SK-N-SH (cell line): ENCODE measurements at regions not wholly inside any gene's neighbourhood (a gene's known extent, or its start where the extent isn't known, plus 50 kb on each side); places are given as distances from the start of the nearest gene placed in this dataset.

Source experiments
- CTCF ChIA-PET: fragments of 300-600, 350-600 bp; formaldehyde crosslinking; extraction: SDS; loops from one replicate; lab custom pipeline; 2021; lab: Yijun Ruan, JAX
- POLR2A ChIA-PET: fragments of 350-600 bp; sonication (Branson Sonifier 250); formaldehyde crosslinking; extraction: SDS; loops from one replicate; lab custom pipeline; 2020; ENCODE audit warnings: antibody characterized with exemption, inconsistent platforms; lab: Yijun Ruan, JAX
- DNase-seq: peaks from one replicate; pipeline ENCODE4 v3.0.0; 2012
- H2AFZ ChIP-seq: fragments of 200-600 bp; sonication (generic); 2 replicates; pipeline ENCODE4 v1.8.1; 2016; ENCODE audit warnings: antibody characterized with exemption, mild to moderate bottlenecking, low read depth
- H3F3A ChIP-seq: fragments of 200-600 bp; sonication (generic); replicated peaks from 2 replicates; pipeline ENCODE3; 2016; ENCODE audit warnings: antibody characterized with exemption, mild to moderate bottlenecking; ENCODE audit not compliant: insufficient read depth
- H3K27ac ChIP-seq, 2 experiments: fragments of 200-500 bp in 1 of 2; fragments of 200-600 bp in 1 of 2; sonication (Bioruptor generic) in 1 of 2; sonication (generic), shearing (Covaris generic) in 1 of 2; 2 replicates each; pipeline versions ENCODE4 v1.5.1 to v1.6.1; 2014 to 2016; ENCODE audit warnings: low read depth in 2 of 2, inconsistent platforms in 1 of 2, low read length in 1 of 2, mild to moderate bottlenecking in 1 of 2, mixed read lengths in 1 of 2
- H3K27me3 ChIP-seq: fragments of 200-600 bp; sonication (generic), shearing (Covaris generic); 2 replicates; pipeline ENCODE4 v1.6.1; 2016; ENCODE audit warnings: mixed run types; ENCODE audit not compliant: insufficient read depth
- H3K36me3 ChIP-seq, 2 experiments: fragments of 200-500 bp in 1 of 2; fragments of 200-600 bp in 1 of 2; sonication (Bioruptor generic) in 1 of 2; sonication (generic) in 1 of 2; replicated peaks in 1 of 2; 2 replicates each; pipeline versions ENCODE3 to v1.5.1; 2014 to 2016; ENCODE audit warnings: low read length in 1 of 2, mild to moderate bottlenecking in 1 of 2; ENCODE audit not compliant: insufficient read depth in 2 of 2, control insufficient read depth in 1 of 2
- H3K4me1 ChIP-seq, 2 experiments: fragments of 200-500 bp in 1 of 2; fragments of 200-600 bp in 1 of 2; sonication (Bioruptor generic) in 1 of 2; sonication (generic), shearing (Covaris generic) in 1 of 2; 2 replicates each; pipeline versions ENCODE4 v1.5.1 to v1.6.1; 2014 to 2016; ENCODE audit warnings: low read depth in 1 of 2, low read length in 1 of 2, mixed run types in 1 of 2; ENCODE audit not compliant: insufficient read depth in 2 of 2, control insufficient read depth in 1 of 2
- H3K4me2 ChIP-seq: fragments of 200-600 bp; sonication (generic), shearing (Covaris generic); 2 replicates; pipeline ENCODE4 v1.6.1; 2017; ENCODE audit warnings: mixed run types
- H3K4me3 ChIP-seq, 2 experiments: fragments of 200-500 bp in 1 of 2; fragments of 200-600 bp in 1 of 2; sonication (Bioruptor generic) in 1 of 2; sonication (generic), shearing (Covaris generic) in 1 of 2; 2 replicates each; pipeline versions ENCODE4 v1.5.1 to v1.8.1; 2014 to 2016; ENCODE audit warnings: low read depth in 2 of 2, inconsistent platforms in 1 of 2, low read length in 1 of 2, mild to moderate bottlenecking in 1 of 2, mixed read lengths in 1 of 2, moderate library complexity in 1 of 2
- H3K79me2 ChIP-seq: fragments of 200-600 bp; sonication (generic); 2 replicates; pipeline ENCODE4 v1.8.1; 2017; ENCODE audit warnings: mild to moderate bottlenecking; ENCODE audit not compliant: insufficient read depth
- H3K9ac ChIP-seq: fragments of 200-600 bp; sonication (generic); 2 replicates; pipeline ENCODE4 v1.6.1; 2017; ENCODE audit warnings: mixed run types
- H3K9me2 ChIP-seq: fragments of 200-600 bp; sonication (generic); 2 replicates; pipeline ENCODE4 v1.6.1; 2017; ENCODE audit warnings: mixed run types
- H3K9me3 ChIP-seq: fragments of 200-600 bp; sonication (generic); 2 replicates; pipeline ENCODE4 v1.6.1; 2017; ENCODE audit warnings: mixed run types, mild to moderate bottlenecking, moderate library complexity
- H4K20me1 ChIP-seq: fragments of 200-600 bp; sonication (generic); 2 replicates; pipeline ENCODE4 v1.6.1; 2017; ENCODE audit warnings: mild to moderate bottlenecking, mixed run types; ENCODE audit not compliant: insufficient read depth
- CTCF ChIP-seq: fragments of 200-600 bp; sonication (generic); IDR thresholded peaks from 2 replicates; pipeline ENCODE4 v1.6.1; 2017; ENCODE audit warnings: antibody characterized with exemption, mild to moderate bottlenecking, moderate library complexity
- EP300 ChIP-seq, 2 experiments: IDR thresholded peaks; 2 replicates each; pipeline versions ENCODE4 v1.4.0 to v1.6.1; 2012; ENCODE audit warnings: borderline replicate concordance in 1 of 2, low read depth in 1 of 2, low read length in 1 of 2
- FOSL2 ChIP-seq: IDR thresholded peaks from 2 replicates; pipeline ENCODE4 v1.4.0; 2012; ENCODE audit warnings: low read depth, mild to moderate bottlenecking, moderate library complexity, borderline replicate concordance
- FOXM1 ChIP-seq: IDR thresholded peaks from 2 replicates; pipeline ENCODE4 v1.4.0; 2012; ENCODE audit warnings: low read depth, mild to moderate bottlenecking
- GATA2 ChIP-seq: sonication (generic); formaldehyde crosslinking; IDR thresholded peaks from 2 replicates; pipeline ENCODE4 v1.5.0; 2020; ENCODE audit warnings: mild to moderate bottlenecking, missing genetic modification reagents
- MAX ChIP-seq: IDR thresholded peaks from 2 replicates; pipeline ENCODE4 v1.4.0; 2012; ENCODE audit warnings: low read depth
- MEF2A ChIP-seq: IDR thresholded peaks from 2 replicates; pipeline ENCODE4 v1.4.0; 2012; ENCODE audit warnings: low read depth, borderline replicate concordance
- NFIC ChIP-seq: IDR thresholded peaks from 2 replicates; pipeline ENCODE4 v1.4.0; 2012; ENCODE audit warnings: borderline replicate concordance
- PBX3 ChIP-seq: IDR thresholded peaks from 2 replicates; pipeline ENCODE4; 2012
- POLR2AphosphoS5 ChIP-seq: IDR thresholded peaks from 2 replicates; pipeline ENCODE4 v1.6.1; 2012; ENCODE audit warnings: low read depth, low read length
- RAD21 ChIP-seq: IDR thresholded peaks from 2 replicates; pipeline ENCODE4 v1.6.1; 2012; ENCODE audit warnings: mild to moderate bottlenecking, low read length
- REST ChIP-seq: IDR thresholded peaks from 2 replicates; pipeline ENCODE4 v1.6.1; 2012; ENCODE audit warnings: mild to moderate bottlenecking, low read depth, low read length, moderate library complexity
- RFX5 ChIP-seq: IDR thresholded peaks from 2 replicates; pipeline ENCODE4 v1.6.1; 2012; ENCODE audit warnings: mild to moderate bottlenecking, improper control_type of control experiment, low read length
- TEAD4 ChIP-seq: IDR thresholded peaks from 2 replicates; pipeline ENCODE4 v1.4.0; 2012; ENCODE audit warnings: mild to moderate bottlenecking, borderline replicate concordance; ENCODE audit not compliant: insufficient read depth
- USF1 ChIP-seq: IDR thresholded peaks from 2 replicates; pipeline ENCODE4 v1.4.0; 2012; ENCODE audit warnings: low read depth, borderline replicate concordance
- YY1 ChIP-seq: IDR thresholded peaks from 2 replicates; pipeline ENCODE4 v1.4.0; 2012; ENCODE audit warnings: low read depth, mild to moderate bottlenecking
- WGBS: methylation state at CpG from one replicate; pipeline ENCODE4 v1.1.6; 2017; ENCODE audit warnings: low lambda C conversion rate; 5-methylcytosine and 5-hydroxymethylcytosine counted together

GRCh38 chr3:89841041-89841440 is 733.6 kb downstream of the EPHA3 start (continued):
- TF ChIP-seq MAX = no peak
- no peak for TF ChIP-seq EP300 (IDR thresholded peaks at IDR 0.05; ENCODE audit: borderline replicate concordance in 1 of 2, low read depth in 1 of 2, low read length in 1 of 2)
- no peak for TF ChIP-seq POLR2AphosphoS5
- no peak for TF ChIP-seq YY1

GRCh38 chr3:89845053-89845452 is 737.6 kb downstream of the EPHA3 start:
- no peaks in the 10 kb centered on the region for H3K36me3 ChIP-seq
- H3K9ac ChIP-seq = no peak overlapping the region
- peaks cover 0 to 9% of the 10 kb centered on the region in 2 experiments; a peak in 1 of 4 replicates for H3K4me1 ChIP-seq
- H4K20me1 ChIP-seq = no peaks in the 10 kb centered on the region
- ChIA-PET POLR2A (no interaction called here), CTCF (no interaction called here)
- H2AFZ ChIP-seq = no peak overlapping the region
- no peak for DNase-seq
- H3K9me2 ChIP-seq = no peaks in the 10 kb centered on the region
- no peaks in the 10 kb centered on the region for H3K79me2 ChIP-seq
- H3K4me2 ChIP-seq = no peak overlapping the region
- 0% methylated on average over 1 of the region's 1 CpG for WGBS
- no peak for TF ChIP-seq PBX3
- TF ChIP-seq GATA2 (CRISPR knock-in tag) = no peak
- no peak for TF ChIP-seq MEF2A
- no peak for TF ChIP-seq FOXM1
- TF ChIP-seq RFX5 = no peak
- no peak for TF ChIP-seq RAD21
- no peak for TF ChIP-seq POLR2AphosphoS5
- TF ChIP-seq CTCF = no peak
- no peak for TF ChIP-seq REST
- no peak for TF ChIP-seq TEAD4
- TF ChIP-seq USF1 = no peak
- TF ChIP-seq YY1 = no peak
- no peak for TF ChIP-seq FOSL2
- TF ChIP-seq NFIC = no peak
- no peaks in the 10 kb centered on the region for H3K27me3 ChIP-seq
- H3K4me3 ChIP-seq = no peak overlapping the region
- no peaks in the 10 kb centered on the region for H3K9me3 ChIP-seq
- no peaks in the 10 kb centered on the region for H3F3A ChIP-seq
- H3K27ac ChIP-seq = no peak overlapping the region
